Astrocyte (in vitro differentiated cells and primary cell): ENCODE measurements at regions not wholly inside any gene's neighbourhood (a gene's known extent, or its start where the extent isn't known, plus 50 kb on each side); places are given as distances from the start of the nearest gene placed in this dataset.
"Not testable (repeated sequence)": the region's sequence is repeated elsewhere in the genome, so short reads cannot be mapped to it uniquely, and the experiment has no call there.

Source experiments
- EZH2 ChIP-seq: IDR thresholded peaks from 2 replicates; pipeline ENCODE4 v1.6.1; 2012; ENCODE audit warnings: mild to moderate bottlenecking, low read length, inconsistent platforms; ENCODE audit not compliant: insufficient read depth
- TF ChIP-seq, protein P1 (sequence below): IDR thresholded peaks from 2 replicates; pipeline ENCODE4 v1.5.1; 2011; ENCODE audit warnings: low read depth, mild to moderate bottlenecking, inconsistent platforms, low read length, moderate library complexity; ENCODE audit not compliant: insufficient read depth

DNA sequence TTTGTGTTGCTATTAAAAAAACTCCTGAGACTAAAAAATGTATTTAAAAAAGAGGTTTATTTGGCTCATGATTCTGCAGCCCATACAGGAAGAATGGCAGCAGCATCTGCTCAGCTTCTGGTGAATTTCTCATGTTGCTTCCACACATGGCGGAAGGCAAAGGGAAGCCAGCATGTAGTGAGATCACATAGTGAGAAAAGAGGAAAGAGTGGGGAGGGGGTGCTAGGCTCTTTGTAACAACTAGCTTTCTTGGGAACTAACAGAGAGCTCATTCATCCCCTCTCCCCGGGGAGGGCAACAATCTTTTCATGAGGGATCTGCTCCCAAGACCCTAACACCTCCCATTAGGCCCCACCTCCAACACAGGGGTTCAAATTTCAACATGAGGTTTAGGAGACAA is 87.6 kb upstream of the ZNF658 start:
- TF ChIP-seq, protein P1, sequence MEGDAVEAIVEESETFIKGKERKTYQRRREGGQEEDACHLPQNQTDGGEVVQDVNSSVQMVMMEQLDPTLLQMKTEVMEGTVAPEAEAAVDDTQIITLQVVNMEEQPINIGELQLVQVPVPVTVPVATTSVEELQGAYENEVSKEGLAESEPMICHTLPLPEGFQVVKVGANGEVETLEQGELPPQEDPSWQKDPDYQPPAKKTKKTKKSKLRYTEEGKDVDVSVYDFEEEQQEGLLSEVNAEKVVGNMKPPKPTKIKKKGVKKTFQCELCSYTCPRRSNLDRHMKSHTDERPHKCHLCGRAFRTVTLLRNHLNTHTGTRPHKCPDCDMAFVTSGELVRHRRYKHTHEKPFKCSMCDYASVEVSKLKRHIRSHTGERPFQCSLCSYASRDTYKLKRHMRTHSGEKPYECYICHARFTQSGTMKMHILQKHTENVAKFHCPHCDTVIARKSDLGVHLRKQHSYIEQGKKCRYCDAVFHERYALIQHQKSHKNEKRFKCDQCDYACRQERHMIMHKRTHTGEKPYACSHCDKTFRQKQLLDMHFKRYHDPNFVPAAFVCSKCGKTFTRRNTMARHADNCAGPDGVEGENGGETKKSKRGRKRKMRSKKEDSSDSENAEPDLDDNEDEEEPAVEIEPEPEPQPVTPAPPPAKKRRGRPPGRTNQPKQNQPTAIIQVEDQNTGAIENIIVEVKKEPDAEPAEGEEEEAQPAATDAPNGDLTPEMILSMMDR: not testable (repeated sequence)
- not testable (repeated sequence) for TF ChIP-seq EZH2
